ENCODE measurements at regions not wholly inside any gene's neighbourhood (a gene's known extent, or its start where the extent isn't known, plus 50 kb on each side); places are given as distances from the start of the nearest gene placed in this dataset.

DNA sequence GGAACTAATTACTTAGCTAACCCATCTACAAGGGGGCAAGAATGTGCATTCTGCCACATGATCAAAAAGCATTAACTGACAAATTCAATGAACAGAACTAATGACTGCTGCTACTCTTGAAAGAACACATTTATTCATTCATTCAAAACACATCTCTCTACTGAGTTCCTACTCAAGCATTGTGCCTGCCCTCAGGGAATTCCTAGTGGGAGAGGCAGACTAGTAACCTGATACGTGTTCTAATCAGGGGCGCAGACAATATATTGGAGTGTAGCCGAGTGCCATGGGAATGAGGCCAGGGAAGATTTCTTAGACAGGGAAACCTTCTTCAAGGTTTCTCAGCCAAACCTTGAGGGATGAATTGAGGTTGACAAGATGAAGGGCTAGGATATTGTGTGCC is 56.7 kb upstream of the PAPPA start:
- DNase-seq (no peak), ATAC-seq (no peak)
- Histone ChIP-seq H3K9me3 (no peaks in the 10 kb centered on the region), H3K27ac (no peak overlapping the region), H3K4me1 (no peaks in the 10 kb centered on the region), H3K36me3 (no peaks in the 10 kb centered on the region), H3K4me3 (no peak overlapping the region), H3K27me3 (no peaks in the 10 kb centered on the region)
- intact Hi-C loops (cut with DNase I) = no loop called here
- WGBS, 4 donors = 13 to 32% (median 20%) methylated on average over 3 of the region's 3 CpGs
- TF ChIP-seq, protein P1, sequence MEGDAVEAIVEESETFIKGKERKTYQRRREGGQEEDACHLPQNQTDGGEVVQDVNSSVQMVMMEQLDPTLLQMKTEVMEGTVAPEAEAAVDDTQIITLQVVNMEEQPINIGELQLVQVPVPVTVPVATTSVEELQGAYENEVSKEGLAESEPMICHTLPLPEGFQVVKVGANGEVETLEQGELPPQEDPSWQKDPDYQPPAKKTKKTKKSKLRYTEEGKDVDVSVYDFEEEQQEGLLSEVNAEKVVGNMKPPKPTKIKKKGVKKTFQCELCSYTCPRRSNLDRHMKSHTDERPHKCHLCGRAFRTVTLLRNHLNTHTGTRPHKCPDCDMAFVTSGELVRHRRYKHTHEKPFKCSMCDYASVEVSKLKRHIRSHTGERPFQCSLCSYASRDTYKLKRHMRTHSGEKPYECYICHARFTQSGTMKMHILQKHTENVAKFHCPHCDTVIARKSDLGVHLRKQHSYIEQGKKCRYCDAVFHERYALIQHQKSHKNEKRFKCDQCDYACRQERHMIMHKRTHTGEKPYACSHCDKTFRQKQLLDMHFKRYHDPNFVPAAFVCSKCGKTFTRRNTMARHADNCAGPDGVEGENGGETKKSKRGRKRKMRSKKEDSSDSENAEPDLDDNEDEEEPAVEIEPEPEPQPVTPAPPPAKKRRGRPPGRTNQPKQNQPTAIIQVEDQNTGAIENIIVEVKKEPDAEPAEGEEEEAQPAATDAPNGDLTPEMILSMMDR (IDR thresholded peaks at IDR 0.05) = no peak
- no peak for TF ChIP-seq POLR2A (IDR thresholded peaks at IDR 0.05)

DNA sequence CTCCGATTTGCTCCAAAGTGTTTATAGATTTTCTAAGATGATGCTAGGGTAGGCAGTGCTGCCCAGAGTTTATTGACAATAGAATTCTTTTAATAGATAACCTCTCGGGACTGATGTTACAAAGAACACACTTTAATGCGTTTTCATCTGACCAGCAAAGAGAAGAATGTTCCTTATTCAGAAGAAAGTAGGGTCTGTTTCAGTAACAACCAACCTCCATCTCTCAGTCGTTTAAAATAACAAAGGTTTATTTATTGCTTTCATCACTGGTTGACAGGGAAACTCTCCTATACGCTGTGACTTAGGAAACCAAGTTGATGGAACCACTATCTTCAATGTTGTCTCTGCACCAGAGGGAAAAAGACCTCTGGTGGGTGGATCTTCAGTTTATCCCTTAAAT is 55.1 kb upstream of the PAPPA start:
- intact Hi-C loops (cut with DNase I) = no loop called here
- Histone ChIP-seq H3K4me3 (no peak overlapping the region), H3K9me3 (no peaks in the 10 kb centered on the region), H3K27me3 (no peaks in the 10 kb centered on the region), H3K36me3 (no peaks in the 10 kb centered on the region), H3K4me1 (no peaks in the 10 kb centered on the region), H3K27ac (no peak overlapping the region)
- WGBS, 4 donors = 62 to 72% (median 71%) methylated on average over 5 of the region's 5 CpGs
- TF ChIP-seq, protein P1 (IDR thresholded peaks at IDR 0.05) = no peak
- no peak for TF ChIP-seq POLR2A (IDR thresholded peaks at IDR 0.05)
- DNase-seq (no peak), ATAC-seq (no peak)

DNA sequence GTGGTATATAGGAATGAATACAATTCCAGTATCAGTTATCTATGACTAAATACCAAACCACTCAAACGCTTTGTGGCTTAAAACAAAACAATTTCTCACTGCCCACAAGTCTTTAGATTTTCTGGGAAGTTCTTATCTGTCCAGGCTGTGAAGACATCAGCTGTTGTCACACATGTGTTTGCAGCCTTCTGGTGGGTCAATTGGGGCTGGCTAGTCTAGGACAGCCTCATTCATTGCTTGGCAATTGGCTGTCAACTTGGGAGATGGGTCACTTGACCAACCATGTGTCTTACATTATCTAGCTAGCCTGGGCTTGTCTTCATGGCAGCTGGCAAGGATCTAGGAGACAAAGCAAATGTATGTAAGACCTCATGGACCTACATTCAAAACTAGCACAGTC is 53.8 kb upstream of the PAPPA start:
- Histone ChIP-seq H3K9me3 (no peaks in the 10 kb centered on the region), H3K36me3 (no peaks in the 10 kb centered on the region), H3K4me3 (no peak overlapping the region), H3K27me3 (no peaks in the 10 kb centered on the region), H3K27ac (no peak overlapping the region), H3K4me1 (no peaks in the 10 kb centered on the region)
- WGBS, 4 donors = 64 to 86% (median 73%) methylated on average over 1 of the region's 1 CpG
- intact Hi-C loops (cut with DNase I) = loop anchor here in 1 of 10 donors (10.0 kb wide), 1 partner anchor 215 kb away; no protein-coding TSS in a partner anchor
- TF ChIP-seq, protein P1 (IDR thresholded peaks at IDR 0.05) = no peak
- TF ChIP-seq POLR2A (IDR thresholded peaks at IDR 0.05) = no peak
- ATAC-seq (no peak), DNase-seq (no peak)

DNA sequence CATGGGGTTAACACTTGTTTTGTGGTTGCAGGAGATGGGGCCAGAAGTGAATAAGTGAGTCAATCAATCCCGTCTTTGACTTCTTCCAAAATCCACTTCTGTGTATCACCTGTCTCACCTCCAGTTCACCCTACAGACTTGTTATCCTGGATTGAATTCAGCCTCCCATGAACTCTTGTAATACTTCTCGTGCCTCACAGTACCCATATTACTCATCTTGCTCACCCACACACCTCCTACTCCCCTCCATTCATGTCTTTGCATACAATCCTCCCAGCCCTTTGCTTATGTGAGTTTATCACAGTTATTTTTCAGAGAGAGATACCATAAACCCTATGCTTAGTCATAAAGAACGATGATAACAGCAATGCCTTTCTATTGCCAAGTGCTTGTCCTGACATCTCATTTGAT is 52.9 kb upstream of the PAPPA start:
- Histone ChIP-seq H3K36me3 (no peaks in the 10 kb centered on the region), H3K27ac (no peak overlapping the region), H3K4me3 (no peak overlapping the region), H3K4me1 (no peaks in the 10 kb centered on the region), H3K27me3 (no peaks in the 10 kb centered on the region), H3K9me3 (no peaks in the 10 kb centered on the region)
- TF ChIP-seq, protein P1 (IDR thresholded peaks at IDR 0.05) = no peak
- TF ChIP-seq POLR2A (IDR thresholded peaks at IDR 0.05) = no peak
- ATAC-seq = peak in 1 of 4 donors; percentile 46
- intact Hi-C loops (cut with DNase I) = loop anchor here in 1 of 10 donors (10.0 kb wide), 1 partner anchor 216 kb away; no protein-coding TSS in a partner anchor
- WGBS, 4 donors = 59 to 68% (median 62%) methylated on average over 3 of the region's 3 CpGs
- no peak for DNase-seq
